GM12878 (cell line): ENCODE measurements at regions not wholly inside any gene's neighbourhood (a gene's known extent, or its start where the extent isn't known, plus 50 kb on each side); places are given as distances from the start of the nearest gene placed in this dataset.

Experiments used
- ATAC-seq: fragments of 200-7000 bp; cut with Tn5 transposase; 3 replicates; pipeline ENCODE4 v1.9.1; 2020; ENCODE audit warnings: mild to moderate bottlenecking, moderate library complexity
- BruUV-seq: library from RNA; stranded (reverse); fragments of 400-500 nt; replicated peaks from 2 replicates; lab custom pipeline; 2021; lab: Mats Ljungman, UMichigan
- CTCF ChIA-PET: fragments of 300-600 bp; sonication (Branson Sonifier 250); formaldehyde crosslinking; extraction: SDS; loops from one replicate; lab custom pipeline; 2021; ENCODE audit warnings: inconsistent platforms; lab: Yijun Ruan, JAX
- POLR2A ChIA-PET: fragments of 350-600 bp; formaldehyde crosslinking; extraction: SDS; loops from one replicate; lab custom pipeline; 2021; ENCODE audit warnings: inconsistent platforms; lab: Charles Lee
- RAD21 ChIA-PET: fragments of 300-600 bp; sonication (Branson Sonifier 250); formaldehyde crosslinking; loops from one replicate; lab custom pipeline; 2023; ENCODE audit warnings: antibody characterized with exemption; ENCODE audit not compliant: unreplicated experiment; lab: Charles Lee
- SMC1A ChIA-PET: fragments of 300-600 bp; sonication (Branson Sonifier 250); formaldehyde crosslinking; loops from one replicate; lab custom pipeline; 2023; ENCODE audit not compliant: unreplicated experiment, uncharacterized antibody; lab: Charles Lee
- DNase-seq: peaks from one replicate; pipeline ENCODE4 v3.0.0-alpha.2; 2011; ENCODE audit warnings: low read depth, low spot score
- FAIRE-seq: peaks from 3 replicates; lab custom pipeline; 2011; peaks lifted over from hg19 to GRCh38; lab: Jason Lieb, UNC
- H2AFZ ChIP-seq: 2 replicates; pipeline ENCODE4 v1.6.0; 2011; ENCODE audit warnings: low read depth, low read length, control low read depth; ENCODE audit not compliant: control insufficient read depth
- H3K27ac ChIP-seq: 2 replicates; pipeline ENCODE4 v1.5.1; 2011; ENCODE audit warnings: control low read depth; ENCODE audit not compliant: control insufficient read depth, insufficient read depth
- H3K27me3 ChIP-seq, 2 experiments: replicated peaks in 1 of 2; 2 replicates each; pipeline versions ENCODE4 v1.6.0 to v1.6.1; 2011; ENCODE audit warnings: low read length in 1 of 2; ENCODE audit not compliant: control insufficient read depth in 2 of 2, insufficient read depth in 2 of 2
- H3K36me3 ChIP-seq, 2 experiments: 2 replicates each; pipeline ENCODE4 v1.5.1; 2011; ENCODE audit warnings: low read length in 1 of 2; ENCODE audit not compliant: control insufficient read depth in 2 of 2, insufficient read depth in 2 of 2
- H3K4me1 ChIP-seq: 2 replicates; pipeline ENCODE4 v1.6.1; 2011; ENCODE audit warnings: mild to moderate bottlenecking, low read length, moderate library complexity, mixed read lengths; ENCODE audit not compliant: control insufficient read depth, insufficient read depth
- H3K4me2 ChIP-seq: 2 replicates; pipeline ENCODE4 v1.6.0; 2011; ENCODE audit warnings: control low read depth; ENCODE audit not compliant: control insufficient read depth, insufficient read depth
- H3K4me3 ChIP-seq: fragments of 200-600 bp; sonication (generic); 2 replicates; pipeline ENCODE4 v1.5.1; 2016
- H3K79me2 ChIP-seq: 2 replicates; pipeline ENCODE4 v1.6.0; 2011; ENCODE audit warnings: low read length; ENCODE audit not compliant: control insufficient read depth, insufficient read depth
- H3K9ac ChIP-seq: 2 replicates; pipeline ENCODE4 v1.8.0; 2011; ENCODE audit warnings: low read length, control low read depth, mixed read lengths; ENCODE audit not compliant: control insufficient read depth, insufficient read depth
- H3K9me3 ChIP-seq: replicated peaks from 3 replicates; pipeline ENCODE4 v1.5.1; 2011; ENCODE audit warnings: mild to moderate bottlenecking, low read length; ENCODE audit not compliant: control insufficient read depth, insufficient read depth
- H4K20me1 ChIP-seq: 2 replicates; pipeline ENCODE4 v1.6.0; 2011; ENCODE audit not compliant: control insufficient read depth, insufficient read depth
- CHD2 ChIP-seq: IDR thresholded peaks from 2 replicates; pipeline ENCODE4 v1.6.1; 2011; ENCODE audit warnings: low read depth, low read length, improper control_type of control experiment, borderline replicate concordance
- FOS ChIP-seq: IDR thresholded peaks from 3 replicates; pipeline ENCODE4 v1.6.1; 2011; ENCODE audit warnings: borderline replicate concordance; ENCODE audit not compliant: insufficient read length; ENCODE audit errors: extremely low read depth
- GATAD2B ChIP-seq: fragments of 450-650 bp; conservative IDR thresholded peaks from 2 replicates; pipeline ENCODE4 v1.6.1; 2017; ENCODE audit warnings: low read depth, mild to moderate bottlenecking, moderate library complexity
- JUND ChIP-seq: IDR thresholded peaks from 2 replicates; pipeline ENCODE4 v1.6.1; 2012; ENCODE audit warnings: low read depth, mild to moderate bottlenecking, low read length, improper control_type of control experiment, moderate library complexity
- KDM1A ChIP-seq: fragments of 200-600 bp; sonication (generic); IDR thresholded peaks from 2 replicates; pipeline ENCODE4 v1.6.1; 2016; ENCODE audit warnings: borderline replicate concordance
- KLF5 ChIP-seq: fragments of 450-650 bp; IDR thresholded peaks from 2 replicates; pipeline ENCODE4 v1.6.1; 2014; ENCODE audit warnings: mild to moderate bottlenecking; ENCODE audit not compliant: partially characterized antibody
- NFXL1 ChIP-seq: fragments of 450-650 bp; IDR thresholded peaks from 2 replicates; pipeline ENCODE4 v1.6.1; 2017; ENCODE audit warnings: antibody characterized with exemption, mild to moderate bottlenecking, borderline replicate concordance
- PAX8 ChIP-seq: fragments of 450-650 bp; IDR thresholded peaks from 2 replicates; pipeline ENCODE4 v1.6.1; 2017; ENCODE audit warnings: mild to moderate bottlenecking, moderate library complexity
- RB1 ChIP-seq: fragments of 450-650 bp; formaldehyde crosslinking; IDR thresholded peaks from 2 replicates; pipeline ENCODE4 v1.6.1; 2017; ENCODE audit warnings: mild to moderate bottlenecking, borderline replicate concordance
- RUNX3 ChIP-seq: IDR thresholded peaks from 2 replicates; pipeline ENCODE4 v1.6.1; 2012; ENCODE audit warnings: low read length, inconsistent platforms
- SMAD5 ChIP-seq: IDR thresholded peaks from 2 replicates; pipeline ENCODE4 v1.6.1; 2016; ENCODE audit warnings: antibody characterized with exemption, low read depth
- WGBS: methylation state at CpG from one replicate; pipeline ENCODE4 v1.1.6; 2016; ENCODE audit warnings: low lambda C conversion rate; ENCODE audit not compliant: insufficient replicate concordance, insufficient coverage; ENCODE audit errors: missing lambda C conversion rate; 5-methylcytosine and 5-hydroxymethylcytosine counted together
- in situ Hi-C: fragments of 300-500 bp; cut with MboI; formaldehyde crosslinking; loops from 9 replicates; pipeline ENCODE4 v1.14.3; 2018; ENCODE audit warnings: mixed read lengths
- intact Hi-C: fragments of 100-400 bp; cut with micrococcal nuclease; formaldehyde crosslinking; loops from one replicate; pipeline ENCODE4 v1.14.2; 2022; ENCODE audit not compliant: unreplicated experiment
- TF ChIP-seq, protein P1 (sequence below): IDR thresholded peaks from 2 replicates; pipeline ENCODE4 v1.6.1; 2012; ENCODE audit warnings: low read depth, low read length, improper control_type of control experiment
- TF ChIP-seq, protein P2 (sequence below): fragments of 450-650 bp; formaldehyde crosslinking; IDR thresholded peaks from 2 replicates; pipeline ENCODE4 v1.5.0; 2022; ENCODE audit warnings: mild to moderate bottlenecking, missing genetic modification characterization

DNA sequence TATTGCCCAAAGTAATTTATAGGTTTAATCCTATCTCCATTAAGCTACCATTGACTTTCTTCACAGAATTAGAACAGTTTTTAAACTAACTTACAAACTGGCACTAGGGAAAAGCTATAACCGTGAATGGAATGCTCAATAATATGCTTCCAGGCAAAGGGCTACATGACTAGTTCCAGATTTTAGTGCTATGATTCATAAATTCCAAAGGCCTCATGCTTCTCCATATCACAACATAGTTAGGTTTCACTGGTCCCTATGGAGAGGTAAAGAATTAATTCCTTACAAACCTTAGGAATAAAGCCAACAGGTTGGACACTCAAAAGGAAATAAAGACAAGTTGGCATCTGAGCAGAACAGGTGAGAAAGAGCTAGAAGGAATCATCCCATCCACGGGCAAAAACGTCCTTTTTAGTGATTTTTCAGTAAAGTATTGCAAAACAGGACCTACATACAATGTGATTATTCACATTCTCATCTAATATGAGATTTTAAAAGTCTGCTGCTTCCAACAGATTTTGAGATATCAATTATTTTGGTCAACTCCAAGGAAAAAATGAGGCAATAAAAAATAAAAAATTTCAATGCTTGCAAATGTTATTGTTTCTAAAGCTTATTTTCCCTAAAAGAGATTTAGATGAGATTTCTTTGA, 97.0 kb upstream of the TARS1 start (continued):
- TF ChIP-seq FOS: no peak

DNA sequence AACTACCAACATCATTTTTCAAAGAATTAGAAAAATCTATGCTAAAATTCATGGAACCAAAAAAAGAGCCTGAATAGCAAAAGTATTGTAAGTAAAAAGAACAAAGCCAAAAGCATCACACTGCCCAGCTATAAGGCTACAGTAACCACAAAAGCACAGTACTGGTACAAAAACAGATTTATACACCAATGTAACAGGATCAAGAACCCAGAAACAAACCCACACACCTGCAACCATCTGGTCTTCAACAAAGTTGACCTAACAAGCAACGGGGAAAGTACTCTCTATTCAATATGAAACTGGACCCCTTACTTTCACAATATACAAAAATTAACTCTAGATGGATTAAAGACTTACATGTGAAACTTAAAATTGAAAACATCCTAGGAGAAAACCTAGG, 94.2 kb upstream of the TARS1 start:
- BruUV-seq: no TSS peak
- Histone ChIP-seq H3K27me3 (no peaks in the 10 kb centered on the region), H3K4me3 (no peak overlapping the region), H3K9me3 (no peaks in the 10 kb centered on the region), H3K4me1 (no peaks in the 10 kb centered on the region), H4K20me1 (no peaks in the 10 kb centered on the region), H3K79me2 (no peaks in the 10 kb centered on the region), H3K9ac (no peak overlapping the region), H2AFZ (no peak overlapping the region), H3K36me3 (no peaks in the 10 kb centered on the region), H3K4me2 (no peak overlapping the region), H3K27ac (no peak overlapping the region)
- intact Hi-C loops: no loop called here
- DNase-seq (no peak), FAIRE-seq (no peak), ATAC-seq (peak; percentile 22; the same call in 1 of the 3 replicates)
- ChIA-PET SMC1A (no interaction called here), POLR2A (no interaction called here), CTCF (no interaction called here), RAD21 (no interaction called here)
- TF ChIP-seq JUND (no peak), RUNX3 (peak; percentile 43; the same call in 1 of the 2 replicates)
- 0% methylated on average over 1 of the region's 1 CpG for WGBS
- in situ Hi-C loops: no loop called here

DNA sequence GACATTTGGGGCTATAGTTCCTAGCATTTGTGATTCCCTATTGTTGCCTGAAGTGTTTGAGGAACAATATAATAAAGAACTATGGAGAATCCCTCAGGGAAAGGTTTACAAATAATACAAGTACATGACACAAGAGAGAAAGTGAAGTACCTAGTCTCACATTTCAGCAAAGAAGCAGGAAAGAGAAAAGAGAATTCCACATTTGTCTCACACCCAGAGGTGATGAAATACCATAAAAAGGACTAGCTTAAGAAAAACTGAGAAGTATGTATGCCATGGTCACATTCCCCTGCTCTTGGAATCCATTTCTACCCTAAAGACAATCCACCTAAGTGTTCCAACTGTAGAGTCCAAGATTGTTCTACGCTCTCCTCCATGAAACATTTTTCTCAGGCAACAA, 79.0 kb upstream of the TARS1 start:
- POLR2A ChIA-PET: no interaction called here
- SMC1A ChIA-PET: no interaction called here
- no peak overlapping the region for H2AFZ ChIP-seq
- RAD21 ChIA-PET: no interaction called here
- no peak for DNase-seq
- intact Hi-C loops (no loop called here), in situ Hi-C loops (no loop called here)
- ATAC-seq: no peak
- H3K27ac ChIP-seq: no peak overlapping the region
- H3K4me1 ChIP-seq: no peaks in the 10 kb centered on the region
- CTCF ChIA-PET: no interaction called here
- FAIRE-seq: no peak
- no peaks in the 10 kb centered on the region for H3K36me3 ChIP-seq
- no peaks in the 10 kb centered on the region for H3K27me3 ChIP-seq
- H3K4me2 ChIP-seq: no peak overlapping the region
- no TSS peak for BruUV-seq
- no peaks in the 10 kb centered on the region for H3K79me2 ChIP-seq
- H3K4me3 ChIP-seq: no peak overlapping the region
- no peaks in the 10 kb centered on the region for H4K20me1 ChIP-seq
- H3K9me3 ChIP-seq: no peaks in the 10 kb centered on the region
- H3K9ac ChIP-seq: no peak overlapping the region
- 52% methylated on average over 1 of the region's 1 CpG for WGBS
- TF ChIP-seq, protein P1, sequence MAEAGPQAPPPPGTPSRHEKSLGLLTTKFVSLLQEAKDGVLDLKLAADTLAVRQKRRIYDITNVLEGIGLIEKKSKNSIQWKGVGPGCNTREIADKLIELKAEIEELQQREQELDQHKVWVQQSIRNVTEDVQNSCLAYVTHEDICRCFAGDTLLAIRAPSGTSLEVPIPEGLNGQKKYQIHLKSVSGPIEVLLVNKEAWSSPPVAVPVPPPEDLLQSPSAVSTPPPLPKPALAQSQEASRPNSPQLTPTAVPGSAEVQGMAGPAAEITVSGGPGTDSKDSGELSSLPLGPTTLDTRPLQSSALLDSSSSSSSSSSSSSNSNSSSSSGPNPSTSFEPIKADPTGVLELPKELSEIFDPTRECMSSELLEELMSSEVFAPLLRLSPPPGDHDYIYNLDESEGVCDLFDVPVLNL: no peak
- TF ChIP-seq KLF5: no peak
- TF ChIP-seq KDM1A: no peak
- no peak for TF ChIP-seq GATAD2B
- TF ChIP-seq, protein P2, sequence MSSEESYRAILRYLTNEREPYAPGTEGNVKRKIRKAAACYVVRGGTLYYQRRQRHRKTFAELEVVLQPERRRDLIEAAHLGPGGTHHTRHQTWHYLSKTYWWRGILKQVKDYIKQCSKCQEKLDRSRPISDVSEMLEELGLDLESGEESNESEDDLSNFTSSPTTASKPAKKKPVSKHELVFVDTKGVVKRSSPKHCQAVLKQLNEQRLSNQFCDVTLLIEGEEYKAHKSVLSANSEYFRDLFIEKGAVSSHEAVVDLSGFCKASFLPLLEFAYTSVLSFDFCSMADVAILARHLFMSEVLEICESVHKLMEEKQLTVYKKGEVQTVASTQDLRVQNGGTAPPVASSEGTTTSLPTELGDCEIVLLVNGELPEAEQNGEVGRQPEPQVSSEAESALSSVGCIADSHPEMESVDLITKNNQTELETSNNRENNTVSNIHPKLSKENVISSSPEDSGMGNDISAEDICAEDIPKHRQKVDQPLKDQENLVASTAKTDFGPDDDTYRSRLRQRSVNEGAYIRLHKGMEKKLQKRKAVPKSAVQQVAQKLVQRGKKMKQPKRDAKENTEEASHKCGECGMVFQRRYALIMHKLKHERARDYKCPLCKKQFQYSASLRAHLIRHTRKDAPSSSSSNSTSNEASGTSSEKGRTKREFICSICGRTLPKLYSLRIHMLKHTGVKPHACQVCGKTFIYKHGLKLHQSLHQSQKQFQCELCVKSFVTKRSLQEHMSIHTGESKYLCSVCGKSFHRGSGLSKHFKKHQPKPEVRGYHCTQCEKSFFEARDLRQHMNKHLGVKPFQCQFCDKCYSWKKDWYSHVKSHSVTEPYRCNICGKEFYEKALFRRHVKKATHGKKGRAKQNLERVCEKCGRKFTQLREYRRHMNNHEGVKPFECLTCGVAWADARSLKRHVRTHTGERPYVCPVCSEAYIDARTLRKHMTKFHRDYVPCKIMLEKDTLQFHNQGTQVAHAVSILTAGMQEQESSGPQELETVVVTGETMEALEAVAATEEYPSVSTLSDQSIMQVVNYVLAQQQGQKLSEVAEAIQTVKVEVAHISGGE (CRISPR knock-in tag): no peak
- no peak for TF ChIP-seq CHD2
- TF ChIP-seq NFXL1: no peak
- no peak for TF ChIP-seq RB1
- TF ChIP-seq PAX8: no peak
- TF ChIP-seq SMAD5: no peak
